ENCODE measurements at regions not wholly inside any gene's neighbourhood (a gene's known extent, or its start where the extent isn't known, plus 50 kb on each side); places are given as distances from the start of the nearest gene placed in this dataset.

- Histone ChIP-seq H3K9me3 (no peaks in the 10 kb centered on the region), H3K27me3 (no peaks in the 10 kb centered on the region), H3K4me1 (no peaks in the 10 kb centered on the region), H3K27ac (no peak overlapping the region), H3K36me3 (no peaks in the 10 kb centered on the region), H3K4me3 (no peak overlapping the region)
- 53% methylated on average over 2 of the region's 2 CpGs for WGBS (ENCODE audit: insufficient coverage, low coverage, low lambda C conversion rate, missing lambda C conversion rate)
- DNase-seq = no peak
- intact Hi-C loops (cut with DNase I) = no loop called here
- TF ChIP-seq CTCF (IDR thresholded peaks at IDR 0.05) = no peak
- TF ChIP-seq POLR2A (IDR thresholded peaks at IDR 0.05) = no peak
- no peak for ATAC-seq
These were observed 72.2 kb upstream of the CDC42BPA start for GRCh38 chr1:227390525-227390924.

- Histone ChIP-seq H3K9me3 (no peaks in the 10 kb centered on the region), H3K36me3 (no peaks in the 10 kb centered on the region), H3K4me3 (no peak overlapping the region), H3K4me1 (no peaks in the 10 kb centered on the region), H3K27ac (no peak overlapping the region), H3K27me3 (no peaks in the 10 kb centered on the region)
- DNase-seq = no peak
- intact Hi-C loops (cut with DNase I) = no loop called here
- ATAC-seq = no peak
- TF ChIP-seq CTCF (IDR thresholded peaks at IDR 0.05) = no peak
- WGBS (ENCODE audit: insufficient coverage, low coverage, low lambda C conversion rate, missing lambda C conversion rate) = 80% methylated on average over 4 of the region's 4 CpGs
These were observed 70.2 kb upstream of the CDC42BPA start for GRCh38 chr1:227388214-227389168.

- no peaks in the 10 kb centered on the region for H3K4me1 ChIP-seq
- H3K27me3 ChIP-seq = no peaks in the 10 kb centered on the region
- TF ChIP-seq POLR2A (IDR thresholded peaks at IDR 0.05) (no peak), CTCF (IDR thresholded peaks at IDR 0.05) (no peak)
- intact Hi-C loops (cut with DNase I) = no loop called here
- no peak overlapping the region for H3K4me3 ChIP-seq
- DNase-seq = no peak
- 87% methylated on average over 6 of the region's 6 CpGs for WGBS (ENCODE audit: insufficient coverage, low coverage, low lambda C conversion rate, missing lambda C conversion rate)
- no peaks in the 10 kb centered on the region for H3K36me3 ChIP-seq
- no peak for ATAC-seq
- no peaks in the 10 kb centered on the region for H3K9me3 ChIP-seq
- no peak overlapping the region for H3K27ac ChIP-seq
These were observed 61.2 kb upstream of the CDC42BPA start for GRCh38 chr1:227379555-227379892.

- ATAC-seq (no peak), DNase-seq (no peak)
- Histone ChIP-seq H3K36me3 (no peaks in the 10 kb centered on the region), H3K4me1 (no peaks in the 10 kb centered on the region), H3K9me3 (no peaks in the 10 kb centered on the region), H3K27me3 (no peaks in the 10 kb centered on the region), H3K4me3 (no peak overlapping the region), H3K27ac (no peak overlapping the region)
- TF ChIP-seq CTCF (IDR thresholded peaks at IDR 0.05) (no peak), POLR2A (IDR thresholded peaks at IDR 0.05) (no peak)
- intact Hi-C loops (cut with DNase I) = no loop called here
- WGBS (ENCODE audit: insufficient coverage, low coverage, low lambda C conversion rate, missing lambda C conversion rate) = 53% methylated on average over 4 of the region's 4 CpGs
These were observed 60.7 kb upstream of the CDC42BPA start for GRCh38 chr1:227378871-227379554.
